ENCODE measurements at regions not wholly inside any gene's neighbourhood (a gene's known extent, or its start where the extent isn't known, plus 50 kb on each side); places are given as distances from the start of the nearest gene placed in this dataset.
A peak's percentile ranks its signal among the peaks of the same experiment; 100 is the strongest.

GRCh38 chr5:173704615-173705511 is 88.4 kb upstream of the BOD1 start:
- H3K4me1 ChIP-seq (replicated peaks in 1 of 4; ENCODE audit: control insufficient read depth in 3 of 4, insufficient read depth in 4 of 4, low read length in 3 of 4) = peaks cover 0 to 3% (median under 1%) of the 10 kb centered on the region in 4 experiments; a peak in 1 of 7 replicates
- H3K79me1 ChIP-seq (ENCODE audit: low read depth, low read length) = no peaks in the 10 kb centered on the region
- FAIRE-seq (no peak), DNase-seq (ENCODE audit: low read depth in 1 of 2, low spot score in 2 of 2) (no peak)
- no peak overlapping the region for H3K27ac ChIP-seq (ENCODE audit: low read depth, low read length)
- 97% methylated on average over 20 of the region's 22 CpGs; no CpG with 5 or more reads in 1 of the 2 experiments for WGBS, 2 experiments (ENCODE audit: extremely low coverage in 1 of 2, insufficient coverage in 1 of 2, insufficient read length in 1 of 2, insufficient replicate concordance in 2 of 2, low coverage in 1 of 2, low lambda C conversion rate in 2 of 2, missing lambda C conversion rate in 1 of 2)
- H2BK20ac ChIP-seq (ENCODE audit: low read length) = no peak overlapping the region
- H2BK12ac ChIP-seq (ENCODE audit: low read depth, low read length) = 0 out of 2 replicates have a peak overlapping the region, but pooled peaks have one; percentile 27
- H2AK5ac ChIP-seq (ENCODE audit: low read depth, low read length) = no peak overlapping the region
- no peak overlapping the region; the same call in 1 of the 2 replicates for H3K18ac ChIP-seq (ENCODE audit: extremely low read depth, low read length)
- ChIA-PET POLR2A (ENCODE audit: partially characterized antibody) (interaction anchor here (1.3 kb wide), 1 partner anchor 20 kb away, joined by 4 read pairs; no protein-coding TSS in a partner anchor), CTCF (ENCODE audit: partially characterized antibody) (interaction anchor here (0.6 to 1.3 kb wide), 3 partner anchors 15 to 361 kb away, joined by 3 to 4 read pairs (median 3); no protein-coding TSS in a partner anchor)
- H4K91ac ChIP-seq (replicated peaks; ENCODE audit: insufficient read length, low read length) = no peak overlapping the region
- no peaks in the 10 kb centered on the region; the same call in 1 of the 2 replicates for H3K23me2 ChIP-seq (ENCODE audit: low read depth, low read length)
- no peak overlapping the region for H2BK5ac ChIP-seq (ENCODE audit: low read depth, low read length)
- H3K79me2 ChIP-seq (ENCODE audit: control insufficient read depth in 1 of 2, insufficient read depth in 2 of 2, low read length in 2 of 2) = no peaks in the 10 kb centered on the region
- no peak overlapping the region for H2BK120ac ChIP-seq (replicated peaks; ENCODE audit: low read depth, low read length)
- no peak overlapping the region for H3K4me3 ChIP-seq (ENCODE audit: extremely low read depth in 1 of 4, insufficient read depth in 2 of 4, low read depth in 3 of 4, low read length in 4 of 4)
- no peak overlapping the region for H3K56ac ChIP-seq (replicated peaks; ENCODE audit: insufficient read length, low read depth, low read length)
- H3K36me3 ChIP-seq (ENCODE audit: control insufficient read depth in 2 of 4, insufficient read depth in 4 of 4, low read length in 3 of 4) = no peaks in the 10 kb centered on the region
- TF ChIP-seq, protein P1, sequence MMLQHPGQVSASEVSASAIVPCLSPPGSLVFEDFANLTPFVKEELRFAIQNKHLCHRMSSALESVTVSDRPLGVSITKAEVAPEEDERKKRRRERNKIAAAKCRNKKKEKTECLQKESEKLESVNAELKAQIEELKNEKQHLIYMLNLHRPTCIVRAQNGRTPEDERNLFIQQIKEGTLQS (IDR thresholded peaks at IDR 0.05; ENCODE audit: insufficient read depth, low read depth, low read length) = no peak
- TF ChIP-seq EGR1 (IDR thresholded peaks at IDR 0.05; ENCODE audit: borderline replicate concordance, low read depth, low read length) = no peak
- TF ChIP-seq ATF2 (IDR thresholded peaks at IDR 0.05; ENCODE audit: low read length) = no peak
- TF ChIP-seq CHD1 (IDR thresholded peaks at IDR 0.05; ENCODE audit: low read depth, low read length) = no peak
- H3K9me3 ChIP-seq (ENCODE audit: insufficient read depth in 2 of 2, low read depth in 1 of 2, low read length in 1 of 2) = no peaks in the 10 kb centered on the region
- no peaks in the 10 kb centered on the region for H3K27me3 ChIP-seq (replicated peaks in 1 of 4; ENCODE audit: control insufficient read depth in 3 of 4, extremely low read depth in 1 of 4, insufficient read depth in 3 of 4, low read length in 3 of 4)
- no peak overlapping the region; the same call in 1 of the 2 replicates for H4K8ac ChIP-seq (ENCODE audit: extremely low read depth, insufficient read depth, low read length)
- H3K23ac ChIP-seq (ENCODE audit: insufficient read length) = no peak overlapping the region
- H4K20me1 ChIP-seq (replicated peaks in 1 of 2; ENCODE audit: control insufficient read depth in 1 of 2, insufficient read depth in 2 of 2, low read length in 2 of 2) = no peaks in the 10 kb centered on the region
- no peak overlapping the region for H3K4ac ChIP-seq (replicated peaks; ENCODE audit: insufficient read length, low read depth, low read length)
- H2BK15ac ChIP-seq (ENCODE audit: low read length) = no peak overlapping the region
- no peak overlapping the region for H3K9ac ChIP-seq (replicated peaks in 1 of 4; ENCODE audit: extremely low read depth in 1 of 4, low read depth in 3 of 4, low read length in 3 of 4)
- H3K14ac ChIP-seq (ENCODE audit: insufficient read length) = no peak overlapping the region
- H4K5ac ChIP-seq (ENCODE audit: insufficient read length, low read depth, low read length) = no peak overlapping the region
- no peak overlapping the region for H2AFZ ChIP-seq (ENCODE audit: low read length)
- no peak overlapping the region for H3K4me2 ChIP-seq (ENCODE audit: insufficient read depth in 1 of 2, low read depth in 2 of 2, low read length in 2 of 2)
